ENCODE measurements at regions not wholly inside any gene's neighbourhood (a gene's known extent, or its start where the extent isn't known, plus 50 kb on each side); places are given as distances from the start of the nearest gene placed in this dataset.
A peak's percentile ranks its signal among the peaks of the same experiment; 100 is the strongest.

DNA sequence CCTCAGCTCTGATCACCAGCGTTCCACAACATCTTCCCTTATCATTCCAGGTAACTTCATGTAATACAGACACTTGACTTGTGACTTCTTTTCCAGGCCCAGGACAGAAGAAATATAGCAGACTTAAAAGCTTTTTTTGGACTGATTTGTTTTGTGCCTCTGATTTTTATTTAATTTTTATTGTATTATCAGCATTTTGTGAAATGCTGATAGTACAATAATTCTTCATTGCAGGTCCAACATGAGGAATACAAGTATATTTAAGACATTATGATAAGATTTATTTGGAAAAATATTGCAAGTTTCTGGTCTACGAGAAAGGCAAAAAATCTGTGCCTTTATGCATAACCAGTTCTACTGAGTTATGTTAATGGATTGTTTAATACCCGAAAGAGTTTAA lies 94.5 kb upstream of the THUMPD2 start:
- Histone ChIP-seq H3F3A (replicated peaks; ENCODE audit: low read depth) (no peaks in the 10 kb centered on the region), H2AFZ (peak overlapping the region; percentile 56; the same call in 1 of the 2 replicates), H3K27me3 (ENCODE audit: insufficient read depth) (no peaks in the 10 kb centered on the region), H3K9me2 (ENCODE audit: insufficient read depth) (no peaks in the 10 kb centered on the region), H3K27ac (ENCODE audit: low read depth) (no peak overlapping the region), H4K20me1 (replicated peaks; ENCODE audit: insufficient read depth) (no peaks in the 10 kb centered on the region), H3K79me2 (replicated peaks; ENCODE audit: insufficient read depth) (no peaks in the 10 kb centered on the region), H3K4me2 (no peak overlapping the region), H3K4me3 (no peak overlapping the region), H3K4me1 (ENCODE audit: insufficient read depth) (no peaks in the 10 kb centered on the region), H3K36me3 (ENCODE audit: insufficient read depth) (no peaks in the 10 kb centered on the region)
- H3K4me3 Mint-ChIP-seq = no peak overlapping the region
- H3K27ac Mint-ChIP-seq = no peak overlapping the region
- ATAC-seq (no peak), DNase-seq (ENCODE audit: low spot score) (no peak)
- H3K9me3 Mint-ChIP-seq = peaks cover 4% of the 10 kb centered on the region; the same call in 2 of the 3 replicates
- H3K27me3 Mint-ChIP-seq (ENCODE audit: insufficient read depth, low read depth, poor library complexity) = no peaks in the 10 kb centered on the region
- no peak for TF ChIP-seq STAT1 (IDR thresholded peaks at IDR 0.05; ENCODE audit: unreplicated experiment)
- no peaks in the 10 kb centered on the region; the same call in 2 of the 3 replicates for H3K4me1 Mint-ChIP-seq
- no peaks in the 10 kb centered on the region for H3K36me3 Mint-ChIP-seq (ENCODE audit: low read depth)

DNA sequence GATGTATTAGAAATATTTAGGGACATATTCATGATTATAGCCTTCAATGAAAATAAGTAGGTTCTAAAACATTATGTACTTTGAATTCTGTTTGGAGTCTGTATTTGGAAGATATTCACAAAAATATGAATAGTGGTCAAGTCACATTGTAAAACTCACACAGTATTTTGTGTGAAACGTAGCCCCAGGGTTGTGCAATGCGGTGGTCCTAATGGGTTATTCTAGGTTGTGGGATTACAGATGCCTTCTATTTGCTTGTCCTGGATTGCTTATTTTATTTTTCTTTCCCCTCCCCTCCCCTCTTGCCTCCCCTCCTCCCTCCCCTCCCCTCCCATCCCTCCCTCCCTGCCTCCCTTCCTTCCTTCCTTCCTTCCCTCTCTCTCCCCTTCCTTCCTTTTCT lies 93.7 kb upstream of the THUMPD2 start:
- H3K27ac Mint-ChIP-seq = no peak overlapping the region
- Histone ChIP-seq H3K27ac (ENCODE audit: low read depth) (no peak overlapping the region), H3F3A (replicated peaks; ENCODE audit: low read depth) (no peaks in the 10 kb centered on the region), H3K27me3 (ENCODE audit: insufficient read depth) (no peaks in the 10 kb centered on the region), H2AFZ (peak overlapping the region; percentile 56), H3K79me2 (replicated peaks; ENCODE audit: insufficient read depth) (no peaks in the 10 kb centered on the region), H3K4me2 (no peak overlapping the region), H3K36me3 (ENCODE audit: insufficient read depth) (no peaks in the 10 kb centered on the region), H4K20me1 (replicated peaks; ENCODE audit: insufficient read depth) (no peaks in the 10 kb centered on the region), H3K4me3 (no peak overlapping the region), H3K4me1 (ENCODE audit: insufficient read depth) (no peaks in the 10 kb centered on the region), H3K9me2 (ENCODE audit: insufficient read depth) (no peaks in the 10 kb centered on the region)
- no peaks in the 10 kb centered on the region for H3K36me3 Mint-ChIP-seq (ENCODE audit: low read depth)
- no peaks in the 10 kb centered on the region; the same call in 2 of the 3 replicates for H3K4me1 Mint-ChIP-seq
- TF ChIP-seq POLR2AphosphoS5 (IDR thresholded peaks at IDR 0.05; ENCODE audit: low read depth) (no peak), EZH2 (IDR thresholded peaks at IDR 0.05; ENCODE audit: low read depth, unreplicated experiment) (no peak)
- no peak for ATAC-seq
- no peaks in the 10 kb centered on the region; the same call in 2 of the 3 replicates for H3K9me3 Mint-ChIP-seq
- no peak for DNase-seq (ENCODE audit: low spot score)
- no peak overlapping the region for H3K4me3 Mint-ChIP-seq
- no peaks in the 10 kb centered on the region for H3K27me3 Mint-ChIP-seq (ENCODE audit: insufficient read depth, low read depth, poor library complexity)

DNA sequence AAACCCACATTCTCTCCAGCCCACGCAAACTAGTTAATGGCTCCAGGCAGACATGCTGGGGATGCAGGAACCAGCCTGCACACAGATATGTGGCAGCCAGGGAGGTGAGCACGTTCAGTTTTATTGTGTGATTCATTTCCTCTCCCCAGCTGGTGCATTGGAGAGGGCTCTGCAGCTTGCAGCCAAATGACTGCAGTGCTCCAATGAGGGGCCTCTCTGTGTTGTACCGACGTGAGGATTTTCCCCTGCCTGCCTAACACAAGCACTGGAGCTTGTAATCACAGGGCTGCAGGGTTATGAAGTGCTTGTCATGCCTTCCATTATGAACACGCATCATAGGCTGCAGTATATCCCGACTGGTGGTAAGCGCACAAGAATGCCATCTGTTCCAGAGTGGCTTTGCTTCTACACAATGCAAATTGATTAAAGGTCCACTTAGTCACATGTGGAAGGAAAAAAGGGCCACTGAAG lies 92.3 kb upstream of the THUMPD2 start:
- H3K27ac Mint-ChIP-seq = no peak overlapping the region
- Histone ChIP-seq H2AFZ (peak overlapping the region; percentile 80), H4K20me1 (replicated peaks; ENCODE audit: insufficient read depth) (no peaks in the 10 kb centered on the region), H3K4me1 (ENCODE audit: insufficient read depth) (no peaks in the 10 kb centered on the region), H3K36me3 (ENCODE audit: insufficient read depth) (no peaks in the 10 kb centered on the region), H3K27me3 (ENCODE audit: insufficient read depth) (no peaks in the 10 kb centered on the region), H3K79me2 (replicated peaks; ENCODE audit: insufficient read depth) (no peaks in the 10 kb centered on the region), H3K4me2 (no peak overlapping the region), H3K4me3 (no peak overlapping the region), H3K9me2 (ENCODE audit: insufficient read depth) (0 out of 2 replicates have a peak, but pooled peaks cover 9% of the 10 kb centered on the region), H3K27ac (ENCODE audit: low read depth) (no peak overlapping the region), H3F3A (replicated peaks; ENCODE audit: low read depth) (no peaks in the 10 kb centered on the region)
- H3K36me3 Mint-ChIP-seq (ENCODE audit: low read depth) = no peaks in the 10 kb centered on the region
- H3K4me1 Mint-ChIP-seq = no peaks in the 10 kb centered on the region; the same call in 2 of the 3 replicates
- H3K27me3 Mint-ChIP-seq (ENCODE audit: insufficient read depth, low read depth, poor library complexity) = no peaks in the 10 kb centered on the region
- H3K9me3 Mint-ChIP-seq = no peaks in the 10 kb centered on the region; the same call in 2 of the 3 replicates
- DNase-seq (ENCODE audit: low spot score) = no peak
- H3K4me3 Mint-ChIP-seq = no peak overlapping the region
- no peak for ATAC-seq
- no peak for TF ChIP-seq NANOG (IDR thresholded peaks at IDR 0.05; ENCODE audit: borderline replicate concordance)
- no peak for TF ChIP-seq JUNB (IDR thresholded peaks at IDR 0.05; ENCODE audit: unreplicated experiment)
- TF ChIP-seq CREB1 (CRISPR knock-in tag; IDR thresholded peaks at IDR 0.05; ENCODE audit: low read depth) = no peak
- TF ChIP-seq, protein P1, sequence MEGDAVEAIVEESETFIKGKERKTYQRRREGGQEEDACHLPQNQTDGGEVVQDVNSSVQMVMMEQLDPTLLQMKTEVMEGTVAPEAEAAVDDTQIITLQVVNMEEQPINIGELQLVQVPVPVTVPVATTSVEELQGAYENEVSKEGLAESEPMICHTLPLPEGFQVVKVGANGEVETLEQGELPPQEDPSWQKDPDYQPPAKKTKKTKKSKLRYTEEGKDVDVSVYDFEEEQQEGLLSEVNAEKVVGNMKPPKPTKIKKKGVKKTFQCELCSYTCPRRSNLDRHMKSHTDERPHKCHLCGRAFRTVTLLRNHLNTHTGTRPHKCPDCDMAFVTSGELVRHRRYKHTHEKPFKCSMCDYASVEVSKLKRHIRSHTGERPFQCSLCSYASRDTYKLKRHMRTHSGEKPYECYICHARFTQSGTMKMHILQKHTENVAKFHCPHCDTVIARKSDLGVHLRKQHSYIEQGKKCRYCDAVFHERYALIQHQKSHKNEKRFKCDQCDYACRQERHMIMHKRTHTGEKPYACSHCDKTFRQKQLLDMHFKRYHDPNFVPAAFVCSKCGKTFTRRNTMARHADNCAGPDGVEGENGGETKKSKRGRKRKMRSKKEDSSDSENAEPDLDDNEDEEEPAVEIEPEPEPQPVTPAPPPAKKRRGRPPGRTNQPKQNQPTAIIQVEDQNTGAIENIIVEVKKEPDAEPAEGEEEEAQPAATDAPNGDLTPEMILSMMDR (conservative IDR thresholded peaks at IDR 0.05; ENCODE audit: low read depth in 2 of 2) = no peak
- TF ChIP-seq POLR2AphosphoS5 (IDR thresholded peaks at IDR 0.05; ENCODE audit: low read depth) = no peak
- no peak for TF ChIP-seq ZNF114 (CRISPR knock-in tag; IDR thresholded peaks at IDR 0.05)
- TF ChIP-seq, protein P2, sequence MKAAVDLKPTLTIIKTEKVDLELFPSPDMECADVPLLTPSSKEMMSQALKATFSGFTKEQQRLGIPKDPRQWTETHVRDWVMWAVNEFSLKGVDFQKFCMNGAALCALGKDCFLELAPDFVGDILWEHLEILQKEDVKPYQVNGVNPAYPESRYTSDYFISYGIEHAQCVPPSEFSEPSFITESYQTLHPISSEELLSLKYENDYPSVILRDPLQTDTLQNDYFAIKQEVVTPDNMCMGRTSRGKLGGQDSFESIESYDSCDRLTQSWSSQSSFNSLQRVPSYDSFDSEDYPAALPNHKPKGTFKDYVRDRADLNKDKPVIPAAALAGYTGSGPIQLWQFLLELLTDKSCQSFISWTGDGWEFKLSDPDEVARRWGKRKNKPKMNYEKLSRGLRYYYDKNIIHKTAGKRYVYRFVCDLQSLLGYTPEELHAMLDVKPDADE (IDR thresholded peaks at IDR 0.05) = no peak
- no peak for TF ChIP-seq ZNF331 (CRISPR knock-in tag; IDR thresholded peaks at IDR 0.05; ENCODE audit: low read depth)
- no peak for TF ChIP-seq STAT1 (IDR thresholded peaks at IDR 0.05; ENCODE audit: unreplicated experiment)

Measured in GM23338 (cell line).